ENCODE measurements at regions not wholly inside any gene's neighbourhood (a gene's known extent, or its start where the extent isn't known, plus 50 kb on each side); places are given as distances from the start of the nearest gene placed in this dataset.

GRCh38 chr13:72109863-72110262 is 242.9 kb upstream of the DACH1 start:
- Histone ChIP-seq H3K27me3 (ENCODE audit: insufficient read depth, poor library complexity, severe bottlenecking) (no peaks in the 10 kb centered on the region), H3K27ac (replicated peaks) (no peak overlapping the region), H3K4me3 (replicated peaks; ENCODE audit: insufficient read depth, low read length) (no peak overlapping the region)
- no peak for DNase-seq (ENCODE audit: low read depth in 1 of 2, low spot score in 1 of 2)
- TF ChIP-seq GABPA (IDR thresholded peaks at IDR 0.05; ENCODE audit: low read depth) (no peak), POLR2AphosphoS5 (IDR thresholded peaks at IDR 0.05; ENCODE audit: low read depth) (no peak), SPI1 (IDR thresholded peaks at IDR 0.05; ENCODE audit: borderline replicate concordance, low read depth) (no peak), CTCF (IDR thresholded peaks at IDR 0.05; ENCODE audit: insufficient read depth, low read length) (no peak), REST (IDR thresholded peaks at IDR 0.05; ENCODE audit: insufficient replicate concordance, low read depth) (no peak)

- TF ChIP-seq CTCF (IDR thresholded peaks at IDR 0.05; ENCODE audit: insufficient read depth, low read length) (no peak), GABPA (IDR thresholded peaks at IDR 0.05; ENCODE audit: low read depth) (no peak), REST (IDR thresholded peaks at IDR 0.05; ENCODE audit: insufficient replicate concordance, low read depth) (no peak), POLR2AphosphoS5 (IDR thresholded peaks at IDR 0.05; ENCODE audit: low read depth) (no peak), SPI1 (IDR thresholded peaks at IDR 0.05; ENCODE audit: borderline replicate concordance, low read depth) (no peak)
- peak in 1 of 2 experiments; percentile 0 for DNase-seq (ENCODE audit: low read depth in 1 of 2, low spot score in 1 of 2)
- Histone ChIP-seq H3K4me3 (replicated peaks; ENCODE audit: insufficient read depth, low read length) (no peak overlapping the region), H3K27me3 (ENCODE audit: insufficient read depth, poor library complexity, severe bottlenecking) (no peaks in the 10 kb centered on the region), H3K27ac (replicated peaks) (no peak overlapping the region)
Measured at GRCh38 chr13:72104656-72105180, 237.7 kb upstream of the DACH1 start.

- Histone ChIP-seq H3K27ac (replicated peaks) (no peak overlapping the region), H3K27me3 (ENCODE audit: insufficient read depth, poor library complexity, severe bottlenecking) (no peaks in the 10 kb centered on the region), H3K4me3 (replicated peaks; ENCODE audit: insufficient read depth, low read length) (no peak overlapping the region)
- TF ChIP-seq REST (IDR thresholded peaks at IDR 0.05; ENCODE audit: insufficient replicate concordance, low read depth) (no peak), GABPA (IDR thresholded peaks at IDR 0.05; ENCODE audit: low read depth) (no peak), SPI1 (IDR thresholded peaks at IDR 0.05; ENCODE audit: borderline replicate concordance, low read depth) (no peak)
- DNase-seq (ENCODE audit: low read depth in 1 of 2, low spot score in 1 of 2), result no peak
Measured at GRCh38 chr13:72101768-72102400, 234.9 kb upstream of the DACH1 start.
